H9 (cell line): ENCODE measurements at regions not wholly inside any gene's neighbourhood (a gene's known extent, or its start where the extent isn't known, plus 50 kb on each side); places are given as distances from the start of the nearest gene placed in this dataset.

Source experiments
- DNase-seq: peaks from one replicate; pipeline ENCODE4 v3.0.0-alpha.2; 2017
- H2AFZ ChIP-seq: one replicate; pipeline ENCODE4 v1.6.1; 2013; ENCODE audit warnings: mild to moderate bottlenecking, low read length, control low read depth, moderate library complexity
- H2AK5ac ChIP-seq: 2 replicates; pipeline ENCODE4 v1.6.1; 2013; ENCODE audit warnings: low read length, control low read depth, mixed read lengths; ENCODE audit not compliant: insufficient read length
- H2BK120ac ChIP-seq: one replicate; pipeline ENCODE4 v1.6.1; 2013; ENCODE audit warnings: low read depth, mild to moderate bottlenecking, low read length, control low read depth, inconsistent platforms; ENCODE audit not compliant: poor library complexity, severe bottlenecking
- H2BK12ac ChIP-seq: 2 replicates; pipeline ENCODE4 v1.6.1; 2013; ENCODE audit warnings: low read length, control low read depth, mixed read lengths, low read depth; ENCODE audit not compliant: insufficient read length
- H2BK15ac ChIP-seq: 2 replicates; pipeline ENCODE4 v1.6.1; 2013; ENCODE audit warnings: low read depth, low read length, control low read depth
- H2BK20ac ChIP-seq: one replicate; pipeline ENCODE4 v1.6.1; 2013; ENCODE audit warnings: low read depth, mild to moderate bottlenecking, low read length, control low read depth, inconsistent platforms; ENCODE audit not compliant: poor library complexity, severe bottlenecking
- H2BK5ac ChIP-seq: 2 replicates; pipeline ENCODE4 v1.6.1; 2013; ENCODE audit warnings: low read length, control low read depth, mixed read lengths; ENCODE audit not compliant: insufficient read length
- H3K14ac ChIP-seq: 2 replicates; pipeline ENCODE4 v1.6.1; 2013; ENCODE audit warnings: low read length, control low read depth; ENCODE audit not compliant: insufficient read depth
- H3K18ac ChIP-seq: 2 replicates; pipeline ENCODE4 v1.6.1; 2013; ENCODE audit warnings: low read depth, mild to moderate bottlenecking, mixed read lengths, low read length, control low read depth; ENCODE audit not compliant: insufficient read length
- H3K23ac ChIP-seq: 2 replicates; pipeline ENCODE4 v1.6.1; 2013; ENCODE audit warnings: low read length, control low read depth, mixed read lengths, low read depth; ENCODE audit not compliant: insufficient read length
- H3K23me2 ChIP-seq: 2 replicates; pipeline ENCODE4 v1.6.1; 2013; ENCODE audit warnings: low read depth, mild to moderate bottlenecking, mixed read lengths, low read length, control low read depth; ENCODE audit not compliant: insufficient read length, poor library complexity, severe bottlenecking
- H3K27ac ChIP-seq: 2 replicates; pipeline ENCODE4 v1.5.1; 2013; ENCODE audit warnings: low read length, control low read depth, mixed read lengths, low read depth; ENCODE audit not compliant: insufficient read length
- H3K27me3 ChIP-seq: 2 replicates; pipeline ENCODE4 v1.6.1; 2013; ENCODE audit warnings: low read length, control low read depth, inconsistent platforms; ENCODE audit not compliant: insufficient read depth
- H3K4ac ChIP-seq: 2 replicates; pipeline ENCODE4 v1.6.1; 2013; ENCODE audit warnings: low read depth, mild to moderate bottlenecking, control low read depth, inconsistent platforms, low read length, moderate library complexity
- H3K4me1 ChIP-seq: 2 replicates; pipeline ENCODE4 v1.6.1; 2013; ENCODE audit warnings: low read length, control low read depth, inconsistent platforms; ENCODE audit not compliant: insufficient read depth
- H3K4me2 ChIP-seq: 2 replicates; pipeline ENCODE4 v1.6.1; 2013; ENCODE audit warnings: low read length, control low read depth, mixed read lengths; ENCODE audit not compliant: insufficient read length, insufficient read depth
- H3K56ac ChIP-seq: 2 replicates; pipeline ENCODE4 v1.6.1; 2013; ENCODE audit warnings: low read depth, mild to moderate bottlenecking, mixed read lengths, low read length, control low read depth; ENCODE audit not compliant: insufficient read length
- H3K79me1 ChIP-seq: 2 replicates; pipeline ENCODE4 v1.6.1; 2013; ENCODE audit warnings: low read depth, mild to moderate bottlenecking, moderate library complexity, low read length, control low read depth, inconsistent platforms; ENCODE audit not compliant: insufficient read depth, poor library complexity, severe bottlenecking
- H3K79me2 ChIP-seq: 2 replicates; pipeline ENCODE4 v1.6.1; 2013; ENCODE audit warnings: low read length, control low read depth, inconsistent platforms; ENCODE audit not compliant: insufficient read depth
- H3K9ac ChIP-seq: 2 replicates; pipeline ENCODE4 v1.6.1; 2013; ENCODE audit warnings: low read length, control low read depth, mixed read lengths; ENCODE audit not compliant: insufficient read length; ENCODE audit errors: extremely low read depth
- H3K9me3 ChIP-seq: one replicate; pipeline ENCODE4 v1.6.1; 2013; ENCODE audit warnings: low read depth, low read length, inconsistent platforms; ENCODE audit not compliant: control insufficient read depth
- H3T11ph ChIP-seq: one replicate; pipeline ENCODE4 v1.6.1; 2013; ENCODE audit warnings: mild to moderate bottlenecking, low read length, control low read depth, inconsistent platforms
- H4K20me1 ChIP-seq: one replicate; pipeline ENCODE4 v1.6.1; 2013; ENCODE audit not compliant: control insufficient read depth, insufficient read length, insufficient read depth
- H4K5ac ChIP-seq: 2 replicates; pipeline ENCODE4 v1.6.1; 2013; ENCODE audit warnings: low read depth, mild to moderate bottlenecking, mixed read lengths, low read length, control low read depth; ENCODE audit not compliant: insufficient read length
- H4K8ac ChIP-seq: replicated peaks from 2 replicates; pipeline ENCODE4 v1.6.1; 2013; ENCODE audit warnings: low read length, control low read depth, mixed read lengths, low read depth; ENCODE audit not compliant: insufficient read length
- H4K91ac ChIP-seq: 2 replicates; pipeline ENCODE4 v1.6.1; 2013; ENCODE audit warnings: low read depth, mild to moderate bottlenecking, moderate library complexity, mixed read lengths, low read length, control low read depth; ENCODE audit not compliant: insufficient read length
- H3K27ac Mint-ChIP-seq, 3 experiments: 2 replicates in 2 of 3; 3 replicates in 1 of 3; pipeline ENCODE4 v1.8.0; 2020 to 2021; ENCODE audit warnings: mixed read lengths in 3 of 3, mild to moderate bottlenecking in 1 of 3, moderate library complexity in 1 of 3
- H3K27me3 Mint-ChIP-seq: 2 replicates; pipeline ENCODE4 v1.8.0; 2021; ENCODE audit warnings: low read depth, mild to moderate bottlenecking, moderate library complexity, mixed read lengths
- H3K36me3 Mint-ChIP-seq, 3 experiments: 2 replicates in 2 of 3; 3 replicates in 1 of 3; pipeline ENCODE4 v1.8.0; 2020 to 2021; ENCODE audit warnings: low read depth in 3 of 3, mixed read lengths in 3 of 3; ENCODE audit not compliant: insufficient read depth in 1 of 3
- H3K4me1 Mint-ChIP-seq, 2 experiments: 2 replicates each; pipeline ENCODE4 v1.8.0; 2020; ENCODE audit warnings: mixed read lengths in 2 of 2
- H3K4me3 Mint-ChIP-seq, 2 experiments: 2 replicates in 1 of 2; 3 replicates in 1 of 2; pipeline ENCODE4 v1.8.0; 2020 to 2021; ENCODE audit warnings: mild to moderate bottlenecking in 2 of 2, mixed read lengths in 2 of 2, moderate library complexity in 1 of 2
- H3K9me3 Mint-ChIP-seq, 2 experiments: 2 replicates in 1 of 2; 3 replicates in 1 of 2; pipeline ENCODE4 v1.8.0; 2020; ENCODE audit warnings: mild to moderate bottlenecking in 2 of 2, mixed read lengths in 2 of 2, moderate library complexity in 1 of 2
- CTCF ChIP-seq: fragments of 200-600 bp; sonication (generic); conservative IDR thresholded peaks from 3 replicates; pipeline ENCODE4 v1.8.0; 2021; ENCODE audit warnings: antibody characterized with exemption, mild to moderate bottlenecking
- WGBS: extraction: QIAGEN DNeasy Blood & Tissue Kit; methylation state at CpG from one replicate; pipeline ENCODE4 v1.1.7; 2013; ENCODE audit warnings: missing lambda C conversion rate, low lambda C conversion rate, mixed read lengths; ENCODE audit not compliant: insufficient read length; ENCODE audit errors: extremely low coverage; 5-methylcytosine and 5-hydroxymethylcytosine counted together

- no peaks in the 10 kb centered on the region for H3K79me1 ChIP-seq
- H3K14ac ChIP-seq = no peak overlapping the region
- no peak overlapping the region for H4K91ac ChIP-seq
- H3T11ph ChIP-seq = no peak overlapping the region
- H3K18ac ChIP-seq = no peak overlapping the region
- H3K79me2 ChIP-seq = no peaks in the 10 kb centered on the region
- peaks cover 3% of the 10 kb centered on the region; the same call in 1 of the 2 replicates for H3K4me1 ChIP-seq
- no peaks in the 10 kb centered on the region for H3K23me2 ChIP-seq
- Mint-ChIP-seq H3K36me3 (peaks cover 6 to 10% (median 6%) of the 10 kb centered on the region in 3 experiments; a peak in 6 of 7 replicates), H3K9me3 (peaks cover 6 to 14% of the 10 kb centered on the region in 2 experiments), H3K4me1 (peaks cover 14 to 21% of the 10 kb centered on the region in 2 experiments), H3K27me3 (peaks cover 2% of the 10 kb centered on the region), H3K27ac (no peak overlapping the region), H3K4me3 (no peak overlapping the region)
- H3K4ac ChIP-seq = no peak overlapping the region
- H3K56ac ChIP-seq = no peak overlapping the region
- no peak overlapping the region for H2BK12ac ChIP-seq
- no peak overlapping the region for H3K9ac ChIP-seq
- no peak overlapping the region for H3K27ac ChIP-seq
- peaks cover 7% of the 10 kb centered on the region for H3K9me3 ChIP-seq
- no CpG with 5 or more reads among the region's 3 CpGs for WGBS
- H3K27me3 ChIP-seq = no peaks in the 10 kb centered on the region
- no peak overlapping the region for H2AK5ac ChIP-seq
- no peak overlapping the region for H2BK120ac ChIP-seq
- no peaks in the 10 kb centered on the region for H4K20me1 ChIP-seq
- no peak overlapping the region for H3K23ac ChIP-seq
- DNase-seq = no peak
- no peak overlapping the region for H2BK15ac ChIP-seq
- H2BK20ac ChIP-seq = no peak overlapping the region
- H2BK5ac ChIP-seq = no peak overlapping the region
- no peak overlapping the region for H4K8ac ChIP-seq
- no peak overlapping the region for H4K5ac ChIP-seq
- H2AFZ ChIP-seq = no peak overlapping the region
- TF ChIP-seq CTCF = no peak
- H3K4me2 ChIP-seq = no peak overlapping the region
These were observed 222.5 kb upstream of the PITRM1 start for GRCh38 chr10:3395041-3395440.
